HG03280 (cell line): ENCODE measurements at regions not wholly inside any gene's neighbourhood (a gene's known extent, or its start where the extent isn't known, plus 50 kb on each side); places are given as distances from the start of the nearest gene placed in this dataset.

Experiments used
- ATAC-seq: cut with Tn5 transposase; IDR thresholded peaks from one replicate; pipeline ENCODE4 v1.9.1; 2021; ENCODE audit warnings: mild to moderate bottlenecking, moderate library complexity; ENCODE audit not compliant: unreplicated experiment

- ATAC-seq, result no peak
Measured at GRCh38 chr9:109729513-109729912, 50.5 kb upstream of the PALM2AKAP2 start.
